CD14-positive monocyte (primary cell): ENCODE measurements at regions not wholly inside any gene's neighbourhood (a gene's known extent, or its start where the extent isn't known, plus 50 kb on each side); places are given as distances from the start of the nearest gene placed in this dataset.

ENCODE experiments used
- DNase-seq, 3 donors: peaks; one replicate each; pipeline ENCODE4 v3.0.0-alpha.2; 2011 to 2022
- H2AFZ ChIP-seq: 2 replicates; pipeline ENCODE4 v1.6.0; 2012; ENCODE audit warnings: mild to moderate bottlenecking, low read depth, low read length, inconsistent platforms; ENCODE audit not compliant: insufficient read depth, poor library complexity, severe bottlenecking
- H3K27ac ChIP-seq, 2 donors: 1 replicate in 1 of 2; 2 replicates in 1 of 2; pipeline ENCODE4 v1.5.1; 2012 to 2013; ENCODE audit warnings: low read length in 2 of 2, control low read depth in 1 of 2, inconsistent platforms in 1 of 2, low read depth in 1 of 2, mild to moderate bottlenecking in 1 of 2
- H3K27me3 ChIP-seq, 2 donors: one replicate each; pipeline versions ENCODE4 v1.6.0 to v1.6.1; 2011 to 2013; ENCODE audit warnings: low read length in 2 of 2; ENCODE audit not compliant: control insufficient read depth in 2 of 2, insufficient read depth in 2 of 2
- H3K36me3 ChIP-seq, 2 donors: replicated peaks in 1 of 2; 1 replicate in 1 of 2; 2 replicates in 1 of 2; pipeline versions ENCODE4 v1.5.1 to v1.6.1; 2012 to 2013; ENCODE audit warnings: low read length in 2 of 2, control low read depth in 1 of 2, inconsistent platforms in 1 of 2, mild to moderate bottlenecking in 1 of 2; ENCODE audit not compliant: insufficient read depth in 2 of 2, control insufficient read depth in 1 of 2
- H3K4me1 ChIP-seq, 2 donors: 1 replicate in 1 of 2; 2 replicates in 1 of 2; pipeline versions ENCODE4 v1.5.1 to v1.6.1; 2012 to 2013; ENCODE audit warnings: low read length in 2 of 2, control low read depth in 1 of 2, inconsistent platforms in 1 of 2, mild to moderate bottlenecking in 1 of 2, moderate library complexity in 1 of 2; ENCODE audit not compliant: insufficient read depth in 2 of 2, control insufficient read depth in 1 of 2
- H3K4me2 ChIP-seq: replicated peaks from 2 replicates; pipeline ENCODE3; 2012; ENCODE audit warnings: low read length, moderate library complexity, mild to moderate bottlenecking; ENCODE audit not compliant: poor library complexity, severe bottlenecking; ENCODE audit errors: extremely low read depth
- H3K4me3 ChIP-seq, 3 experiments: fragments of 200-600 bp in 1 of 3; sonication (generic) in 1 of 3; replicated peaks in 1 of 3; 1 replicate in 2 of 3; 2 replicates in 1 of 3; pipeline ENCODE4 v1.5.1; 2011 to 2013; ENCODE audit warnings: low read length in 3 of 3, mild to moderate bottlenecking in 3 of 3, control low read depth in 2 of 3, low read depth in 2 of 3, inconsistent platforms in 1 of 3, moderate library complexity in 1 of 3
- H3K79me2 ChIP-seq: 2 replicates; pipeline ENCODE4 v1.6.0; 2012; ENCODE audit warnings: mild to moderate bottlenecking, control low read depth, inconsistent platforms, low read length, moderate library complexity; ENCODE audit not compliant: insufficient read depth
- H3K9ac ChIP-seq: 2 replicates; pipeline ENCODE4 v1.6.0; 2017; ENCODE audit warnings: low read length, mild to moderate bottlenecking; ENCODE audit not compliant: insufficient read depth, poor library complexity, severe bottlenecking
- H3K9me3 ChIP-seq, 2 donors: replicated peaks in 1 of 2; 1 replicate in 1 of 2; 2 replicates in 1 of 2; pipeline versions ENCODE4 v1.5.1 to v1.6.1; 2012 to 2013; ENCODE audit warnings: low read length in 2 of 2, control low read depth in 1 of 2; ENCODE audit not compliant: control insufficient read depth in 1 of 2, insufficient read depth in 1 of 2
- H4K20me1 ChIP-seq: 2 replicates; pipeline ENCODE4 v1.6.0; 2012; ENCODE audit warnings: mild to moderate bottlenecking, low read length, control low read depth, moderate library complexity; ENCODE audit not compliant: insufficient read depth
- H3K27ac Mint-ChIP-seq, 7 donors: one replicate each; pipeline ENCODE4 v1.8.0; 2020; ENCODE audit warnings: mild to moderate bottlenecking in 7 of 7, mixed read lengths in 7 of 7, moderate library complexity in 6 of 7, inconsistent platforms in 2 of 7
- H3K27me3 Mint-ChIP-seq, 3 donors: one replicate each; pipeline ENCODE4 v1.8.0; 2021 to 2022; ENCODE audit warnings: low read depth in 3 of 3, mild to moderate bottlenecking in 3 of 3, mixed read lengths in 3 of 3, moderate library complexity in 3 of 3, inconsistent platforms in 1 of 3
- H3K36me3 Mint-ChIP-seq, 2 donors: one replicate each; pipeline ENCODE4 v1.8.0; 2020; ENCODE audit warnings: mixed read lengths in 2 of 2, inconsistent platforms in 1 of 2, mild to moderate bottlenecking in 1 of 2
- H3K4me1 Mint-ChIP-seq: one replicate; pipeline ENCODE4 v1.8.0; 2020; ENCODE audit warnings: mild to moderate bottlenecking, mixed read lengths
- H3K4me3 Mint-ChIP-seq, 2 donors: one replicate each; pipeline ENCODE4 v1.8.0; 2020; ENCODE audit warnings: mild to moderate bottlenecking in 2 of 2, mixed read lengths in 2 of 2, moderate library complexity in 1 of 2
- H3K9me3 Mint-ChIP-seq, 7 donors: one replicate each; pipeline ENCODE4 v1.8.0; 2020 to 2022; ENCODE audit warnings: mixed read lengths in 7 of 7, mild to moderate bottlenecking in 6 of 7, moderate library complexity in 6 of 7, inconsistent platforms in 2 of 7
- WGBS: methylation state at CpG from one replicate; pipeline ENCODE4 v1.1.5; 2013; ENCODE audit warnings: missing lambda C conversion rate; ENCODE audit not compliant: insufficient coverage; 5-methylcytosine and 5-hydroxymethylcytosine counted together
- intact Hi-C, 2 donors: fragments of 100-400 bp; cut with micrococcal nuclease; formaldehyde crosslinking; loops; one replicate each; pipeline versions ENCODE4 v1.15.0 to v1.15.1; 2023
- TF ChIP-seq, protein P1 (sequence below): fragments of 200-600 bp; IDR thresholded peaks from one replicate; pipeline ENCODE4 v1.8.0; 2022; ENCODE audit warnings: antibody characterized with exemption, mild to moderate bottlenecking

DNA sequence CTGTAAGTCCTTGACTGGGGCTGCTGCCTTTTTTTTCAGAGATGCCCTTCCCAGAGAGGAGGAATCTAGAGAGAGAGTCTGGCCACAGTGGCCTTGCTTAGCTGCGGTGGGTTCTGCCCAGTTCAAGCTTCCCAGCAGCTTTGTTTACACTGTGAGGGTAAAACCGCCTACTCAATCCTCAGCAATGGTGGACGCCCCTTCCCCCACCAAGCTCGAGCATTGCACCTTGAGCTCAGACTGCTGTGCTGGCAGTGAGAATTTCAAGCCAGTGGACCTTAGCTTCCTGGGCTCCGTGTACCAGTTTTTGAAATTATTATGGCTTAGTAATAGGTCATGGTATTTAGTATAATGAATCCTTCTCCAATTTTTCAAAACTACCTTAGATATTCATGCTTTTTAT lies 395.4 kb downstream of the NPIPA7 start:
- Mint-ChIP-seq H3K9me3 (peaks cover 0 to 15% (median 2%) of the 10 kb centered on the region in 7 donors), H3K27me3 (peaks cover 1 to 3% (median 2%) of the 10 kb centered on the region in 3 donors), H3K4me1 (no peaks in the 10 kb centered on the region), H3K4me3 (no peak overlapping the region), H3K36me3 (no peaks in the 10 kb centered on the region), H3K27ac (no peak overlapping the region)
- intact Hi-C loops: no loop called here
- no peaks in the 10 kb centered on the region for H4K20me1 ChIP-seq
- H3K79me2 ChIP-seq: no peaks in the 10 kb centered on the region
- H3K27ac ChIP-seq: no peak overlapping the region
- DNase-seq: no peak
- no peaks in the 10 kb centered on the region for H3K36me3 ChIP-seq
- no peak overlapping the region for H3K4me3 ChIP-seq
- no peak overlapping the region for H2AFZ ChIP-seq
- TF ChIP-seq, protein P1, sequence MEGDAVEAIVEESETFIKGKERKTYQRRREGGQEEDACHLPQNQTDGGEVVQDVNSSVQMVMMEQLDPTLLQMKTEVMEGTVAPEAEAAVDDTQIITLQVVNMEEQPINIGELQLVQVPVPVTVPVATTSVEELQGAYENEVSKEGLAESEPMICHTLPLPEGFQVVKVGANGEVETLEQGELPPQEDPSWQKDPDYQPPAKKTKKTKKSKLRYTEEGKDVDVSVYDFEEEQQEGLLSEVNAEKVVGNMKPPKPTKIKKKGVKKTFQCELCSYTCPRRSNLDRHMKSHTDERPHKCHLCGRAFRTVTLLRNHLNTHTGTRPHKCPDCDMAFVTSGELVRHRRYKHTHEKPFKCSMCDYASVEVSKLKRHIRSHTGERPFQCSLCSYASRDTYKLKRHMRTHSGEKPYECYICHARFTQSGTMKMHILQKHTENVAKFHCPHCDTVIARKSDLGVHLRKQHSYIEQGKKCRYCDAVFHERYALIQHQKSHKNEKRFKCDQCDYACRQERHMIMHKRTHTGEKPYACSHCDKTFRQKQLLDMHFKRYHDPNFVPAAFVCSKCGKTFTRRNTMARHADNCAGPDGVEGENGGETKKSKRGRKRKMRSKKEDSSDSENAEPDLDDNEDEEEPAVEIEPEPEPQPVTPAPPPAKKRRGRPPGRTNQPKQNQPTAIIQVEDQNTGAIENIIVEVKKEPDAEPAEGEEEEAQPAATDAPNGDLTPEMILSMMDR: no peak
- no peak overlapping the region for H3K9ac ChIP-seq
- no CpG with 5 or more reads among the region's 5 CpGs for WGBS
- H3K4me1 ChIP-seq: no peaks in the 10 kb centered on the region
- H3K9me3 ChIP-seq: no peaks in the 10 kb centered on the region
- no peaks in the 10 kb centered on the region for H3K27me3 ChIP-seq
- no peak overlapping the region for H3K4me2 ChIP-seq

- Histone ChIP-seq H2AFZ (no peak overlapping the region), H3K4me2 (no peak overlapping the region), H3K4me1 (no peaks in the 10 kb centered on the region), H3K79me2 (no peaks in the 10 kb centered on the region), H3K9me3 (no peaks in the 10 kb centered on the region), H3K4me3 (no peak overlapping the region), H3K36me3 (no peaks in the 10 kb centered on the region), H3K27me3 (no peaks in the 10 kb centered on the region), H3K9ac (no peak overlapping the region), H3K27ac (no peak overlapping the region), H4K20me1 (no peaks in the 10 kb centered on the region)
- Mint-ChIP-seq H3K36me3 (no peaks in the 10 kb centered on the region), H3K27ac (no peak overlapping the region), H3K4me1 (no peaks in the 10 kb centered on the region), H3K4me3 (no peak overlapping the region), H3K27me3 (peaks cover 0 to 2% (median 0%) of the 10 kb centered on the region in 3 donors), H3K9me3 (peaks cover 0 to 3% (median 2%) of the 10 kb centered on the region in 7 donors)
- DNase-seq: no peak
- intact Hi-C loops: no loop called here
- TF ChIP-seq, protein P1: no peak
- no CpG with 5 or more reads among the region's 1 CpG for WGBS
Measured at GRCh38 chr16:16778332-16778731, 399.4 kb downstream of the NPIPA7 start.
